NCI-H1694 treated with DMSO at 0.1 percent for 48 hours (cell line): ENCODE measurements at regions not wholly inside any gene's neighbourhood (a gene's known extent, or its start where the extent isn't known, plus 50 kb on each side); places are given as distances from the start of the nearest gene placed in this dataset.
A peak's percentile ranks its signal among the peaks of the same experiment; 100 is the strongest.
"Not testable (repeated sequence)": the region's sequence is repeated elsewhere in the genome, so short reads cannot be mapped to it uniquely, and the experiment has no call there.

Experiments
- DNase-seq: peaks from one replicate; lab custom pipeline; 2025; lab: John Stamatoyannopoulos, UW

DNA sequence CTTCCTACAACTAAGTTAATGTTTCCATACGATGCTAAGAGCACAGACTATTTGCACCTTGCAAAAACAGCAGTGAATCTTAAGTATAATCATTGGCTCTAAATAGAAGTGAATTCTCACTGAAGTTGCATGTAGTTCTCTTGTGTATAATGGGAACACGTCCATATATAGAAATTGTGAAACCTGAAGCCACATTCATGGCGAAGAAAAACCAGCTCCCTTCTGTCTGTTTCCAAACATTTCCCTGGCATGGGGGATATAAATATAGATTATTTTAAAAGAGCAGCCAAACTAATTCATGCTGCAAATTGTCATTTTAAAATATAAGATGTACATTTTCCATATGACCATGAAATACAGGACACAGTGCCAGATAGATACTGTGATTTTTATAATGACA lies 71.1 kb downstream of the TRAM1L1 start:
- DNase-seq = no peak

DNA sequence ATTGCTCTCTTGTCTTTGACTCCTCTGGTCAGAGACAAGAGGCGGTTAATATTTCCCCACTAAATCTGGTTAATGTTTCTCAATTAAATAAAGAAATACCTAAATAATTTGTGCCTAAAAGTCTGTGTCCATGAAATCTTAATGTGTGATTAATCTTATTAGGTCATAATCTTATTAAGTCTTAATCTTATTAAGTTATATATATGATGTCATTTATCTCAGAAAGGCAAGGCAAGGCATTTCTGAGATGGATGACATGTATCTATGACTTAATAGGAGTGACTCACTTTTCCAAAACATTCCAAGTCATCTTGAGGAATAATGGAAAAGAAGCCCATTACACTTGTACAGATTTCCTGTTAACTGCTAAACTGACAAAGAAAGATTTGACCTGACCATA lies 74.7 kb downstream of the TRAM1L1 start:
- DNase-seq = no peak

DNA sequence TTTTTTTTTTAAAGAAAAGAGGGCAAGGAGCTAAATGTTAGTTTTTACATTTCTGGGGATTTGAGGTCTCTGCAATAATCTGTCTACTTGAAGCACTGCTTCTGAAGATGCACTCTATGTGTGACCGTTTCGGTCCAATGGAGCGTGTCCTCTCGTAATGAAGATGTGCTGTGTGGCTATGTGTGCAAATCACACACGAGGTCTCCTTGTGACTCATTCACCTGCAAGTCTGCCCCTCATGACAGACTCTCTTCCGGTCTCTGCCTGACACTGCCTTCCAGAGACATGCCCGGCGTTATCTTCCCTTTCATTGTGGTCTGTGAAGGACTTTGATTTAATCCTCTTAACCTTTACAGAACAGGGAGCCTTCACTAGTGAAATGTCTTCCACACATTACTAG lies 84.3 kb downstream of the TRAM1L1 start:
- no peak for DNase-seq

DNA sequence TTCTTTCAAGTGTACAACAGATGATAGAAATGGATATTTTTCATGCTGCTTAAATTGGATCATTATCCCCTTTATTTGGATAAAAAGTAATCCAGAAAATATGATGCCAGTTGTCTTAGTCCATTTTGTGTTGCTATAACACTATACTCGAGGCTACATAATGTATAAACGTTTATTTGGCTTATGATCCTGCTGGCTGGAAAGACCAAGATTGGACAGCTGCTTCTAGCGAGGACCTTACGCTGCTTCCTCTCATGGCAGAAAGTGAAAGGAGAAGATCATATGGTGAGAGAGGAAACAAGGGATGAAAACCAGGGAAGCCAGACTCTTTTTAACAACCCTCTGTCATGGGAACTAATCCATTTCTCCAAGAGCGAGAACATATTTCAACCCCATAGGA lies 102.7 kb downstream of the TRAM1L1 start:
- DNase-seq = no peak

DNA sequence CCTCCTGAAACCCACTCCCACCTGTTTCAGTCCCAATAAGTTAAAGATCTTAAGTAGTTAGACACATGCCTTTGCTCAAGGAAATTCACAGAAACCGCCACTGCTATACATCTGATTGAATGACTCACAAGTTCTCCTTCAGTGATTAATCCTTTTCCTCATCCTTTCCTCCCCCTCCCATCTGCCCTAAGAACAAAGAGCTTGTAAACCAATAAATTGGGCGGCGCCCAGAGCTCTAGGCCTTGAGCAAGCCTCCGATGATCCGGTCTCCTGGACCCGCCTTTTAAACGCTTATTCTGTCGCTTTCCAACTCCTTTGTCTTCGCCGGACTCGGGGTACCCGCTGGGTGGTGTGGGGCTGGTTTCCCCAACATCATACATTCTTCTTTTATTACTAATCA lies 104.9 kb downstream of the TRAM1L1 start:
- DNase-seq = not testable (repeated sequence)

DNA sequence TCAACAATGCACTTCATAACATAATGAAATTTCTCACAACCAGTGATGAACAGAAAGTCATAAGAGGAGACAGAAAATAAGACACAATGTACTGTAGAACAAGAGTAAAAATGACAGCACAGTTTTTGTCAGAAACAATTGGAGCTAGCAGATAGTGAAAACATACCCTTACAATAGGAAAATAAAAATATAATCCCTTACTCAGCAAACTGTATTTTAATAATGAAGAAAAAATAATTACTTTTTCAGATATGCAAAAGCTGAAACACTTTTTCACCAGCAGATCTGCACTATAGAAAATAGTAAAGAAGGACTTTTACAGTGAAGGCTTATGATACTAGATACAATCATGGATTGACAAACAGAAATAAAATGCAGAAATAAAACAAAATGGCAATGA lies 126.3 kb downstream of the TRAM1L1 start:
- DNase-seq = no peak

DNA sequence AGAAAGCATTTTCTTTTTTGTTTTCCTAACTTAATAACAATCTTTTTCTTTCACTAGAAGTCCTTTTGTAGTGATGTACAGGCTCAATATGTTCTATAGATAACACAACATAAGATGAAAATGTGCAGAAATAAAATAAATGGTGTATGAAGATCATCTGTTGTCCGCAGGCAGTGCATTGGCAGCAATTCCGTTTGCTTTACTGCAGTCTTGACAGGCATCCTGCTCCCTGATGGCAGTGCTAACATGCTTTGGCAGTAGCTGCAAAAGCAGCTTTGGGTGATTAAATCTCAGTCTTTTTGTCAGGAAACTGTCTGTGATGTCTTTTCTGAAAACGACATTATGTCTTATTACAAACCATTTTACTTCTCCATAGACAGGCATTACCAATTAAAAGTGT lies 131.4 kb downstream of the TRAM1L1 start:
- peak; percentile 48 for DNase-seq

DNA sequence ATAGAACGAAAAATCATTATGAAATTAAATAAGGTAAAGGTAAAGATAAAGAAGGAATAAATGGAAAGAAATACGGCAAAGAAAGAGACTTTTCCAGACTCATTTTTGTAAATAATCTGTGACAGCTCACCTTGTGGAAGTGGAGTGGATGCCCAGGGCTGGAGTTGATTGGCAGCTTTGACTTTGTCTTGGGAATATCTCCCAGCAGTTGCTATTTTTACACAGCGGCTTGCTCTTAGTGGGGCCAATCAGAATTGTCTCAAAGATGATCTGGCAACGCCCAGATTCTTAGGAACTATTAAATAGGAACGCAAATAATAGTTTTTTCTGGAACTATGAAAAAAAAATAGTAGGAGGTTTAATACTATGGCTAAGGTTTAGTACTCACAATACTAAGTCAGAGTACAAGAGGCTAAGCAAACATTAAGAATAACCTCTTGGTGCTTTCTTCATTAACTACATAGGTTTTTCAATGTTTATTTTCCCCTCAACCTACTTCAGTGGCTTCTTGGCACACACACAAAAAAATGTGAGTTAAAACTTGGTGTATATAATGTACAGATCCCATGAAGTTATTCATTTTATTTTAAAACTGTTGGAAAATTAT lies 132.7 kb downstream of the TRAM1L1 start:
- DNase-seq = no peak

DNA sequence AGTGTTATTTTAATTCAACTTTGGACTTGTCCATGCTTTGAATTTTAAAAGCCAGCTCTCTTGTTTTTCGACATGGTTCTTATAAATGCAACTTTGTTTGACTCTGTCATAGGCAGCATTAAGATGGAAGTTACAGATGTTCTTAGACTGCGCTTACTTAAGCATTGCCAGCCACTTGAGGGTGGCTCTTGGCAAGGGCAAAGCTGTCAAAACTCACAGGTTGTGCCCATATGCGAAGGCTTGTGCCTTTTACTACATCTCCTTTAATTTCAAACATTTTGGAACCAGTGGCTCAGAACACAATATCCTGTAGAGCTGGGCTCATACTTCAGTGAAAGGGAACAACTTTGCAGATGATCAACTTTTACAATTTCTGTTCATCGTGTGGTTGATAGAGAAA lies 135.5 kb downstream of the TRAM1L1 start:
- DNase-seq = no peak

DNA sequence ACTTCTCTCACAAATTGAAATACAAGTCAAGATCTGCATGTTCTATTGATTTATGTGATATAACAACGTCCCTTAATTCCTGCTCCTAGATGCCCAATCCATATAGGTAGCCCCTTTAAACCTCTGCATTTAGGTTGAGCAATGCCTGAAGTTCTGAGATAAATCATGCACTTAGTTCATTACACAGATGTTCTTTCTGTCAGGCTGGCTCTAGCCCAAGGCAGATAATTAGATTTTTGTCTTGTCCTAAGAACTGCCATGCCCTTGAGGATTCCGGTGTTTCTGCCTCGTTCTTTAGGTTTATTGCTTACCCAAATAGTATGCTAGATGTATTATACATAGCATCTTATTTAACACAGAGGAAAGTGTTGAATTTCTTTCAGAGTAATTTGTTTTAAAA lies 143.1 kb downstream of the TRAM1L1 start:
- peak; percentile 1 for DNase-seq

DNA sequence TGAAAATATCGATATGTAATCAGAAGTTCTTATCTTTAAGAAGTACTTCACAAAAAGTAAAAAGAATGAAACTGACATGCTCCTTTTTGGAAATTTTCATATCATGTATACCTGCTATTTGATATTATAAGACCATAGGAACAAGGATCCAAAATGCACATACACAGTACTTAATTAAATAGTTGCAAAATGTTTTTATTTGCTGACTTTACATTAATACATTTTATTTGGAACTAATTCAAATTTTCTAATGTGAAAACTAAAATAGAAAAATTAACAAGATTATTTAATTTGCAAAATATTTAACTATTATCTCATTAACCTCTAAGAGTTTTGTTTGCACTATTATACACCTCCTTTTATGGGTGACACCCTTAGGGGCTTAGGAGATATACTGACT lies 155.0 kb downstream of the TRAM1L1 start:
- DNase-seq = no peak

DNA sequence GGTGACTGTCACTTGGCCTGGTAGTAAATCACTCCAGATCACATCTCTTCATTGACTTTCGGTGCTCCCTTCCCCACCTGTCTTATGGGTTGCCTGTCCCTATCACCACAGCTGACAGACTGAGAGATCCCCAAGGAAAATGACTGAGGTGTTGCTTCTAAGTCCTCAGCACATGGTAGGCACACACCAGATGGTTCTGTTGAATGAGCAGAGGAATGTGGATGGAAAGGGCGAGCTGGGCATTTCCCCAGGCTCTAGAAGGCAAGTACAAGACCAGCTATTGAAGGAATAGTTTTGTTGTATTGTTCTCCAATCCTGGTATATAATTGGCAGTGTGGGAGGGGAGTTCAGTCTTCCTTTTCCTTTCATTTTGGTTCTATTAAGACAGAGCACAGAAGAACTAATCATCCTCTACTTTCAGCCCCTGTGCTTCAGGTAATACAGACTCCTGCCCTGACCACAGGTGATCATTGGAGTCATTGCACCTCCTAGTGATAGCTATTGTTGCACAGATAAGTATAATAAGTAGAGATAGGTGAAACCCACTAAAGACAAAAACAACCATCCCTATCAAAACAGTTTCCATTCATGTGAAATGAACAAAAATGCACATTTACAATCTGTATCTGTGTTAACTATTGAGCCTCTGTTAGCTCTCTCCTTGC lies 158.6 kb downstream of the TRAM1L1 start:
- DNase-seq = no peak

DNA sequence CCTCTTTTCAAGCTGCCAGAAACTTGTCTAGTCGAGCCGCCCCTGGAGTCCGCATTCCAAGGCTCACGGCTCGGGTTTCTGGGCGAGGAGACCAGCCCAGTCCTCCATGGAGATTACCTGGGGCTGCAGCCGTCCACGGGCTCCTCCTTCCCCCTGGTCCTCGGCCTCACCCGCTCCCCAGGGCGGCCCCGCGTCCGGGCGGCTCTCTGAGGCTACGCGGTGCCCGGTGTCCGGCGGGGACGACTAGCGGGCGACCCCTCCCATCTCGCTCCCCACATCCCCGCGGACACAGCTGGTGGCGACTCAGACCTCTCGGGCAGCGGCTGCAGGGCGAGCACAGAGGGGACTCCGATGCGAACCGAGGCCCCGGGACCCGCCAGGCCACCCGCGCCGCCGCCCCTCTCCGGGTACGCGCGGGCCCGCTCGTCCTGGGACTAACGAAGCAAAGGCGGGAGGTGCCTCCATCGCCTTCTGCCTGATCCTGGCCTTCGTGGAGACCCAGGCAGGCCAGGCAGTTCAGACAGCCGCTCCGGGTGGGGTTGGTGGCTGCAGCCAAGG lies 159.4 kb downstream of the TRAM1L1 start:
- no peak for DNase-seq

DNA sequence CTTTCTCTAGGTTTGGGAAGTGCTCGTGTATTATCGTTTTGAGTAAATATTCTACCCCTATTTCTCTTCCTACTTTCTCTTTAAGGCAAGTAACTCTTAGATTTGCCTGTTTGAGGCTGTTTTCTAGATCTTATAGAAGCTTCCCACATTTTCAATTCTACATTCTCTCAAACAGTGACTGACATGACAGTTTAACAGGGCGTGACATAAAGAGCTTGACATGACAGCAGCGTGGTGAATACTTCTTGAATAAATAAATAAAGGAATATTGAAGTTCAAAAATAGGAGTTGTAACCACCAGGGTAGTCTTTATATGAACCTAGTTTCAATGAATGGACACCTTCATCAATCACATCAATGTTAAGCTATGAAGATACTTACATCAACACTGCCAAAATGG lies 162.0 kb downstream of the TRAM1L1 start:
- no peak for DNase-seq

DNA sequence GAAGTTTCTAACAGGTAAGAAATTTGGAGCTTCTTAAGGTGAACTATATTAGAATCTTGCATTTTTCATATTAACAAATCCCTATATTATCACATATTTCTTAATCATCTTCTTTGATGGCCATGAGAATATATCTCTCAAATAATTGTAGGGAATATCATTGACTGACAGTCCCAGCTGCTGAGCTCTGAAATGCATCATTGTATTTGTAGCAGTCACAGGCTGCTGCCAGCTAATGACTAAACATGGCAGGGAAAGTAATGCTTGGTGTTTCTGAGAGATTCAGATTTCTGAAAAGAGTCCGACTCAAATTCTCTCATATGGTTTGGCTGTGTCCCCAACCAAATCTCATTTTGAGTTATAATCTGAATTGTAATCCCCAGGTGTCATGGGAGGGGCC lies 171.9 kb downstream of the TRAM1L1 start:
- no peak for DNase-seq

DNA sequence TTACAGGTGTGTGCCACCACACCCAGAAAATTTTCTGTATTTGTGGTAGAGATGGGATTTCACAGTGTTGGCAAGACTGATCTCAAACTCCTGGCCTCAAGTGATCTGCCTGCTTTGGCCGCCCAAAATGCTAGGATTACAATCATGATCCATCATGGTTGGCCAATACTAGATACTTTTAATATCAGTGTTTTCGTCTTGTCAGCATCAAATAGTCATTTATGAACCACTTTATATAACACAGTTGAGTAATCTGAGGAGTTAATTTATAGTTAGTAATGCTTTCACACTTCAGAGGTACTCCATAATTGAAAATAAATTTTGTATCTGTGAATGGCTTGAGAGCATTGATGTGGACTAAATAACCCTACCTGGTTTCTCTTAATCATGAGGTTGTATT lies 178.6 kb downstream of the TRAM1L1 start:
- no peak for DNase-seq

DNA sequence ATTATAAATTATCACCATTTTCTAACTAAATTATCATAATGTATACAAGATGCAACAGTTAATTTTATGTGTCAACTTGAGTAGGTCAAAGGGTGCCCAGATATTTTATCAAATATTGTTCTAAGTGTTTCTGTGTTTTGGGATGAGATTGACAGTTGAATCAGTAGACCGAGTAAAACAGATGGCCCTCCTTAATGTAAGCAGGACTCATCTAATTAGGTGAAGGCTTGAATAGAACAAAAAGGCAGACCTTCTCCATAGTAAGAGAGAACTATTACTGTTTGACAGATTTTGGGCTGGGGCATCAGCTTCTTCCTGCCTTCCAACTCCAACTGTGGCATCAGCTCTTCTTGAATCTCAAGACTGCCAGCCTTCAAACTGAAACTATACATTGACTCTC lies 185.8 kb downstream of the TRAM1L1 start:
- no peak for DNase-seq

DNA sequence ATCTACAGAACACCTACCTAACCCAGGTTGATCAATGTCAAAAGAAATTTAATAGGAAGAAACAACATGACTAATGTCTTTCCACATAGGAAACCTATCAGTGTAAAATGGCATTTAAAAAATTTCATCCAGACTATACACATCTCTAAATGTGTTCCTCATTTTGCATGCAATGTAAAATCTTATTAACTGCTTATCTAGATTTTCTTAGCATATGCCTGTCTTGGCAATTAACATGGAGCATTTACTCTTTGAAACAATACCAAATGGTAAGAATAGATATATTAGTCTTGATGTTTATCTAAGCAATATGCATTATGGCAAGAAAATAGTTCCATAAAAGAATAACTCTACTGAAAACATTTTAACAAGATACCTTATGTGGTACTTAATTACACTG lies 199.8 kb downstream of the TRAM1L1 start:
- no peak for DNase-seq

DNA sequence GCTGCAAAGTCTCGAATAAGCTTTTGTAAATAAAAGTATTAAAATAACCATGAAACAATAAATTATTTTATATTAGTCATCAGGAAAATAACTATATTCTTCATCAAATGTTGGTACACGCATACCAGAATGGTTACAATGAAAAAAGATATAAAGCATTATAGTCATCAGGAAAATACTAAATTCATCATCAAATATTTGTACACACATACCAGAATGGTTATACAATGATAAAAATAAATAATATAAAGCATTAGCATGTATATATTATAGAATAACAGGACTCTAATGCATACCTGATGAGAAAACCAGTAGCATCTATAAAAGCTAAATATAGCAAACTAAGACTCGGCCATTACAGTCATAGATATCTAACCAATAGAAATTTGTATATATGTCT lies 202.9 kb downstream of the TRAM1L1 start:
- DNase-seq = no peak

DNA sequence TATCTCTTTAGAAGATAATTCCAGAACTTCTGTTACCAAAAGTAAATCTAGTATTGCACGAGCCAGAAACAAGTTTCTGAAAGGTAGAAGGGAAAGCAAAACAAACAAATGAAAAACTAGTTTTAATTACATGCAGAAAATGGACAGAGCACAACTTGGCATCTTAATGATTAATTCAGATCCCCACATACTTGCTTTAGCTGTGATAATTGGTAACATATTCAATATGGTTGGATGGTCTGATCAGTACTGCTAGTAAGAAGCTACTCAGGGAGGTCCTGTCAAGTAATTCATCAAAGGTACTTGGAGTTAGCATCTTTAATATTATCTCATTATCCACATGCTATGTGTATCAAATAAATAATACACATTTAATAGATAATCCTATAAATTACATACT lies 204.3 kb downstream of the TRAM1L1 start:
- no peak for DNase-seq

DNA sequence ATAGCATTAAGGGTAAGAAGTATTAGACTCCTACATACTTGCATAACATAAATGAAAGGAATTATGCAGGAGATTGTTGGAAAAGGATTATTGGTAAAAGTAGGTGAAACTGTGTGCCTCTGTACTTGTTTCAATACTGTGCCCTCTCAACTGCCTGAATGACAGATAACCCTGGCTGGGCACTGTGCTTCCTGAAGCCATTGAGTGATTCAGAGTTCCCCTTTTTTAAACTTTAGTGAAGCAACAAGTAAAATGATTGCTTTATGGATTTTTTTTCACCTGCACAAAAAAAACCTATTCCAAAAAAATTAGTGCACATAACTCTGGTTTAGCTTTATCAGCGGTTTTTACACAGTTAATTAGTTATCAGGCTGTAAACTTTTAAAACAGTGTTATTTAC lies 204.8 kb downstream of the TRAM1L1 start:
- DNase-seq = no peak

DNA sequence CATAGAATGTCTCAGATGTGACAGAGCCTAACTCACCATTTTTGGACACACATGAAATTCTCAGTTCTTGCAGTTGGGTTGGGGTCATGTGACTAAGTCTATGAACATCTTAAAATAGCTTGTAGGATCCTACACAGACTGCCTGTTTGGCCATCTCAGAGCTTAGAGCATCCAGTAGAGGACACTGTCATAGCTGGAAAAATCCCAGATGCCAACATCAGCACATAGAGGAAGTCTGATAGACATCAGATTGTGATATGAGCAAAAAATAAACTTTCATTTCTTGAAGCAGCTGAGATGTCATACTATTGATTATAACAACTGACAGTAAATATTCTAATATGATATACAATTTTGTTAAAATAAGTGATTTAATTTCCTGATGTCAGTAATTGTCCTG lies 207.1 kb downstream of the TRAM1L1 start:
- no peak for DNase-seq

DNA sequence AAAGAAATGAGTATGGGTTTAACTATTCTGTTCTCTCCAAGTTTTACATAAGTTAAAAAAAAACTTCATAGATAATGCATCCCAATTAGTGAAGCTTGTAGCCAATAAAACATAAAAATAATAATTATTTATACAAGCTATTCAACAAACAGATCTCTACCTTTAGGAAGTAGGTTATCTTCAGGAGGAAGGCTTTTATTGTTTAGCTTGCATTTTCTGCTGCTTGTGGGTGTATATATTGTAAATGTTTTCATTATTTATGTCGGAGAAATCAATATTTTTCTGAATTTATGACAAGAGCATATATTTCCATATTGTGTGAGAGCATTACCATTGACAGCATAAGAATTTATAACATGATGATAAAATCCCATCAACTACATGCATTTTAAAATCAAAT lies 208.3 kb downstream of the TRAM1L1 start:
- DNase-seq = no peak

DNA sequence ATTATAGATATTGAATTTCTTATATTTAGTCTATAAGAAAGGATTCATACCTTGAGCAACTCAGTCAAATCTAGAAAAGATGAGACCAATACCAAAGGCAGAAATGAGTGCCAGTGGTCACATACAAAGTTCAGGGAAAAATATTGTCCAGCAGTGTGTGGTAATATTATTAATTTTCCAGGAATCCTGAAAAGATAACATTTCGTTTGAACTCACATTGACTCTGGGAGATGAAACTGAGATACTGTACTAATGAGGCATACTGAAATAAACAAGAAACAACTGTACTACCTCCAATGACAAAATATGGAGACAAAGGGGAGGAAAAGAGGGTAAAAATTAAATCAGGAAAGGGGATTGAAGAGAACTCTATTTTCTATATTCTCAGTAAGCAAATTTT lies 212.4 kb downstream of the TRAM1L1 start:
- DNase-seq = no peak
